ENCODE measurements at regions not wholly inside any gene's neighbourhood (a gene's known extent, or its start where the extent isn't known, plus 50 kb on each side); places are given as distances from the start of the nearest gene placed in this dataset.

DNA sequence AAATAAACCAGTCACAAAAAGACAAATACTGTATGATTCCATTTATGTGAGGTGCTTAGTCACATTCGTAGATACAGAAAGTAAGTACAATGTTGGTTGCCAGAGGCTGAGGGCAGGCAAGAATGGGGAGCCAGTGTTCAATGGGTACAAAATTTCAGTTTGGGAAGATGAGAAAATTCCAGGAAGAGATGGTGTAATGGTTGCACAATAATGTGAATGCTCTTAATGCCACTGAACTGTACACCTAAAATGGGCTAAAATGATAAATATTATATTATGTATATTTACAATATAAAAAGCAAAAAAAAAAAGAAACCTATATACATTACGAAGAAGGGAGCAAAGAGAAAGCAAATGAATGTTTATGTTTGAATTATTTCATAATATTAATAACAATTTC, 329.0 kb downstream of the C11orf87 start:
- no peak for DNase-seq

DNA sequence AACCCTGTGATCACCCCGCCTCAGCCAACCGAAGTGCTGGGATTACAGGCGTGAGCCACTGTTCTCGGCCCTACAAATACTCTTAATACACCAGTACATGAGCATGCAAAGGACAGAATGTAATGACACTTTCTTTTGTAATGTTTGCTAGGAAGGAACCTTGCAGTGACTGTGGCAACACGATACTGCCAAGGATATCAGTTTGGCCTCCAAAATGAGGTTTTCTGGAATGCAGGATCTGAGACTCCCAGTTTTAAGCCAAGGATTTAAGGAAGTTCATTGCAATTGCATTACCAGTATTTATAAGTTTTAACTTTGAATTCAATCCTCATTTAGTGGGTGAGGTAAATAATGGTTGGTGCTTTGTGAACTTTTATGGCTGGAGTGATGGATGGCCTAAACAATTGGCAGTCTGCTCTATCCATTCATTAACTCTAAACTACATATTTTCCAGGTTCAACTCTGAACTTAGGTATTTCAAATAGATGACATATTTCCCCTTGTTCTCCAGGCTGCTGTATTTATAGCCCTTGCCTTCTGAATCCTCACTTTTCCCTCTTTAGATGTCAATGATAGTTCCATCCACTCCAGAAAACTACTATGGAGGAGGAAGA, 330.3 kb downstream of the C11orf87 start:
- DNase-seq, result no peak

DNA sequence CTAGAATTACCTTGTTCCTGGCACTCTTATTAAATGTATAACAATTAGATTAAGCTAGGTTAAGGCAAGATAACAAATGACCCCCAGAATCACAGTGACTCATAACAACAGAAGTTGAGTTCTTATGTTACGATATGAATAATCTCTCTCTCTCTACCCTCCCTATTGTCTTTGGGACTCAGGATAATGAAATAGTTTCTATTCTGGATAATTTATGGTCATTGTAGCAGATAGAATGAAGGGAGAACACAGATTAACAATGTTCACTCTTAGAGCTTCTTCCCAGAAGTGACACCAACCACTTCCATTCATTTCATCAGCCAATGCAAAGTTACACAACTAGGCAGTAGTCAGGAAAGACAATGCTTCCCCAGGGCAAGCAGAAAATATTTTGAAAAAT, 334.5 kb downstream of the C11orf87 start:
- no peak for DNase-seq

DNA sequence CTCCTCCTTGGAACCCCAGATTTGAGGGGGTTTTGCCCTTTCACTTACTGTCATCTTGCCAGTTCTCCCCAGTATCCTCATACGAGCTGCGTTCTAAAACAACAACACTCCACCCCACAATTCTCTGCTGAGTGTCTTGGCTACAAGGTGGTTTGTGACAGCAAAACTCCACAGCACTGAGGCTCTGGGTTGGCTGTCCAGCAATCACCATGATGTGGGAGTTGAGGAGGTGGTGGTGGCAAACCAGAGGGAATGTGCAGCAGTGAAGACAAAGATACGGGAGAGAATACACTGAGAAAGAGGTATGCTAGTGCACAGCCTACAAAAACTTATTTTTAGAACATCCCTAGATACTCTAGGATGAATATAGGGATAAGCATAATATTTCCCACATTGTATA, 335.0 kb downstream of the C11orf87 start:
- no peak for DNase-seq

DNA sequence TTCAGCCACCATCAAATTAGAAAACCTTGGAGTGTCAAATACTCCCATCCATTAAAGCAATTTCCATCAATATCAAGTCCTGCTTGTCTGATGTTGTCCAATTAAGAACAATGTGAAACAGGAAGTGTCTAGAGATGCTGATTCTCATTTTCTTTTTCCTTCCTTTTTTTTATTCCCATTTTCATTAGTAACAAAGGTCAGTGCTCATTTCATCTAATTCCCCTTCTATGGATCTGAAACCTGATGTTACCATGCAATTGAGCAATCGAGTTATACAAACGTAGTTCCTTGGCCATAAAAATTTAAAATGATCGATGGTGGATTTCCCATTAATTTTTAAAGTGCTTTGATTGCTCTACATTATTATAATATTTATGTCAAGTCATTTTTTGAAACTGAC, 330.6 kb upstream of the ZC3H12C start:
- DNase-seq, result no peak

DNA sequence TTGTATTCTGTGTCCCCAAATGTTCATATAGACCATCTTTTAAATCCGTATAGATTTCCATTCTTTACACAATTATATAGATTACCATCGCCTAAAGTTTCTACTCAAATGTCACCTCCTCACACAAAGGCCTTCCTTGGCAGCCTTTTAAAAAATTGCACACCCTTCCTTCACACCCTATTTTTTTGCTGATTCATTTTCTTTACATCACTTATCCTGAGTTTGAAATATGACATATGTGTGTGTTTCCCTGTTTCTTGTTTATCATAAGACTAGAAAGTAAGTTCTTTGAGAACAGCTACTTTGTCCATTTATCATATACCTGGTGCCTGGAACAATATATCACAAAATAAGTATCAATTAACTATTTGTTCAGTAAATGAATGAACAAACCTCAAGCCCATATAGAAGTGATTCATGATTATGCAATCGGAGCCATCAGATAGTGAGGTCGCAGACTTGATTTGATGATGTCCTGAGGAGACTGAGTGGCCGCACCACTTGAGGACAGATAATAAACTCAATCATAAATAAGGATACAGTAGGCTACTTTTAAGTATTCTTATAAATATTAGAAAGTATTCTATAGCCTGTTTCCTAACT, 327.4 kb upstream of the ZC3H12C start:
- no peak for DNase-seq

DNA sequence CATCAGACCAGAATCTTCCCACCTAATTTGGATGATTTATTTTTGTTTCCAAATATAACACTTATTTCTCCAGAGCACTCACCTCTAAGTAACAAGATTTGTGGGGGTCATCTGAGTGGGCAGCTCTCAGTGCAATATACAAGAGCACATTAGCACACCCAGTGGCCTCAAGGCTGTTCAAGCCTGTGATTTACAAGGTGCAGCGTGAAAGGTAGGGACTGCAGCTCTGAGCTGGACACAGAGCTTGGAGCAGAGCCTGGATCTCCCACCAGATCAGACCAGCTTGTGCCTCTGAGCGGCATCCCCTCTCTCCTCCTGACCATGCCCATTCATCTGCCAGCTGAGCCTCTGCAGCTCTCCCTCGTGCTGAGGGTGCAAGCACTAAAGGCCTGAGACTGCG, 323.3 kb upstream of the ZC3H12C start:
- DNase-seq, result no peak

DNA sequence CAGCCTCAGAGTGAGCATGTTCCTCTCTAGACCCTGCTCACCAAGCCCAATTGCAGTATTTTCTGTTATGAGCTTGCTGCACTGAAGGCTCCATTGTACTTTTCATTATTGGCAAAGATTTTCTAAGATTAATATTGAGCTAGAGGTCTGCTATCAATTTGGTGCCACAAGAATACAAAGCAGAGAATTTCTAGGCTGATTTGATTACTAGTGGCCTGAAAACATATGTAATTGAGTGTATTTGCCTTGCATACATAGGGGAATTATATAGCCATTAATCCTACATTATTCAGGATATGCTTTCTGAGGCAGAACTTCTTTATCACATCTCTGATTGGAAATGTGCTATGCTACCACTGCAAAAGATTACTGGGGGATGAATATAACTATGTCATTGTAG, 322.9 kb upstream of the ZC3H12C start:
- no peak for DNase-seq

DNA sequence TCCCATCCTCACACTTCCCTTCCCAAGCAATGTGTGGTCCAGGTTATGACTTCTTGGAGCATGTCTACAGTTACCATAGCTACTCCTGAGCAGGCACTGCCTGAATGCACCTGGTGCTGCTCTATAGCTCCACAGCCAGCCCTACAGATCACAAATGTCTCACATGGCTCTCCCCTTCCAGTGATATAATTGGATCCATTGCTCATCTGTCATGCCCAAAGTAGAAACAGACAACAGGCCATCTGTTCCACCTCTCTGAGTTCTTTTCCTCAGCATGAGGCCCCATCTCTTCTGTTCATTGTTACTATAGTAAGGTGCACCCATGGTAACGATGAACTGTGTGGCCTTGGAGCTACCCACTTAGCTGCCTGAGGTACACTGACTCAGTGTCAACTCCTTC, 320.3 kb upstream of the ZC3H12C start:
- no peak for DNase-seq

DNA sequence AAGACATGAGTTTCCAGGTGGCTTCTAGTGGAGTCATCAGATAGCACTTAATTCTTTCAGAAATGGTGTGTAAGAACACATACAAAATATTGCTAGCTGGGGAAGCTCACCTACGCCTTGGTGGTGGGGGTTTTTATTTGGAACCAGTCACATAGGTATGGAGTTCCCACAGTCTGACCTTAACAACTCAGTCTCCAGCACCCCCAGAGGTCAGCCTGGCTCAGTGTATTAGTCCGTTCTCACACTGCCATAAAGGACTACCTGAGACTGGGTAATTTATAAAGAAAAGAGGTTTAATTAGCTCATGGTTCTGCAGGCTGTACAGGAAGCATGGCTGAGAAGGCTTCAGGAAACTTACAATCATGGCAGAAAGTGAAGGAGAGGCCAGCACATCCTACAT, 317.5 kb upstream of the ZC3H12C start:
- no peak for DNase-seq

DNA sequence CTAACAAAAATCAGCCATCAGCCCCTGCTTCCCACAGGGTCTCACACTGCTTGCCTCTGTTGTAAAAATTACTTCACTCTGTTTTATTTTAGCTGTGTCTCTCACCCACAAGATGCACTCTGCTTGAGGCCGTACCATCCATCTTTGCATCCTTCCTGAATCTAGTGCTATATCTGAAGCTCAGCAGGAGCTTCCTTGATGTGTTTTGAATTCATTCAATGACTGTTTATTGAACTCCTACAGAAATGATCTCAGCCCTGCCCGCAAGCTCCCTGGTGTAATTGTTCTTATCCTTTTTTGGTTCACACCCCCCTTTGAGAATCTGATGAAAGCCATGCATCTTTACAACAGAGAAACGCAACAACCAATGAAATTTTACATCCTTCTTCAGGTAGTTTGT, 310.2 kb upstream of the ZC3H12C start:
- DNase-seq, result no peak

DNA sequence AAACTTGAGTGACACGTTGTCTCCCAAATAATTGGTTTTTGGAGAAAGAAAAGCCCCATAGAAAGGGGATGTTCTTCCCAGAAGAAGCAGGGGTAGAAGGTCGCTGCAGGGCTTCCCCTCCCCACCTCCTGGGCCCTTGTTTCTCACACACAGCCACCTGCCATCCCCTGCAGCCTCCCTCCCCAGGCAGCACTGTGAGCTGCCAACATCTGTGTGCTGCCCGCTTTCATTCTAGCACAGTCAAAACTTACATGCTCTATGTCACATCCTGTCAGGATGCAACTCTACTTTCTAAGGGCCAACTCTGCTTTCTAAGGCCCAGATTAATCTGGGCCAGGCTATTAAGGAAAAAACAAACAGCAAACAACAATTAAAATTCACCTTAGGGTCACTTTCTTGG, 309.4 kb upstream of the ZC3H12C start:
- no peak for DNase-seq

DNA sequence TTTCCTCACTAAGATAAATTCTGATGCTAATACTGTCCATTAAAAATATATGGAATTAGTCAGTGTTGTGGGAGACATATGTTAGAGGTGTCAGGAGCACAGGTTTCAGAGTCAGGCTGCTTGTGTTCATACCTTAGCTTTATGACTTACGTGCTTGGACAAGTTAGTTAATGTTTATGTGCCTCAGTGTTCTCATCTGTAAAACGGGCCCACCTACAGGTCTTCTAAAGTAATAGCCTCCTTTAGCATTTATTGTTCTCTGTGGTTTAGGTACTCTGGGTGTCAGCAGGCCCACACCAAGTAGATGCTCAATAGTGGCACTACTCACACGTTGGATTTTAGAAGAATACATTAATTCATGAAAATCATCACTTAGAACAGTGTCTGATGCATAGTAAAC, 308.7 kb upstream of the ZC3H12C start:
- no peak for DNase-seq

DNA sequence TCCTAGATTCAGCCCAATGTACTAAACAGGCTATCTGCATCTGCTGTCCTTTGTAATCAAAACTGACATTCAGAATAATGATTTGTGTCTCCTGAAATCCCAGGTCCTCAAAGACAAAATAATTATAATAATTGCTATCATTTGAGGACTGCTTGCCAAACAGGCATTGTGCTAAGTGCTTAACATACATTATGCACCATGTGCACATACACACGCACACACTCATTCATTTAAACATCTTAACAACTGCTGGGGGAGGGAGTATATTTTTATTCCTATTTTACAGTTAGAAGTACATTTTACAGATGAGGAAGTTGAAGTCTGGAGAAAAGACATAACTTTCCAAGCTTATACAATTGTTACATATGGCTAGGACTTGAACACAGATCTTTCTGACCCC, 308.0 kb upstream of the ZC3H12C start:
- no peak for DNase-seq

DNA sequence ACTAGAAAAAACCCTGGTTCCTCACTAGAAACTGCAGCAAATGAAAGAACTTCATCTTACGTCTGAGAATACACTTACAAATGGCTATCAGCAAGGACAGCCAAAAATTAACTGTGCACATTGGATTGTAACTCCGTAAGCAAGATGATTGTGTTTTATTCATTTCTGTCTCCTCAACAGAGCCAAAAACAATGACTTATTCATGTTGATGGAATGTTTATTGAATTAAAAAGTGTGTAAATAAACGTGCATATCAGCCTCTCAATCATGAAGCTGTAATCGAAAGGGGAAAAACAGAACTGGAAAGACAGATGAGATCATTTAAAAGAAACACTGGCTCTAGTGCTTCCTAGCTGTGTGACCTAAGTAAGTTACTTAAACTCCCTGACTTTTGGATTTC, 307.5 kb upstream of the ZC3H12C start:
- DNase-seq, result no peak

DNA sequence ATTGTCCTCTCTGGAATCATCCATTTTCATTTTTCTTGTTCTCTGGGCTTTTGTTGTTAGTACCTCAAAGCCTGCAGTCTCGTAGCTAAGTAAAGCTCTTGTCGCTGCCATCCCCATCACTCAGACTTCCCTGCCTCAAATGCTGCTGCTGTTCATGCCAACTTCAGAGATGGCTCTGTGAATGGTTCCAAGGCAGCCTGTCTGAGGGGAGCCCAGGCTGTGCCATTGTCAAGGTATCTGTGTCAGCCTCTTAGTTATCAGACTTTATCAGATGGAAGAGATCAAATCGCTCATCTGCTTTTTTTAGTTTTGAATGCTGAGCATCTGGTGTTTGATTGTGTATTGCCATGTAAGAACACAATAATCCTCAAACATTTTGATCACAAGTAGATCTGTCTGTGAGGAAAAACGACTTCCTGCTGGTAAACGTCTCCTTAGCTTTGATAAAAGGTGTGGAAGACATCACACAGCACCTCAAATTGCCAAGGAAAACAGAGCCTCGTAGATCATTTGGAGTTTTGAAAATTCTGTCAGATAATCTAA, 304.2 kb upstream of the ZC3H12C start:
- no peak for DNase-seq

DNA sequence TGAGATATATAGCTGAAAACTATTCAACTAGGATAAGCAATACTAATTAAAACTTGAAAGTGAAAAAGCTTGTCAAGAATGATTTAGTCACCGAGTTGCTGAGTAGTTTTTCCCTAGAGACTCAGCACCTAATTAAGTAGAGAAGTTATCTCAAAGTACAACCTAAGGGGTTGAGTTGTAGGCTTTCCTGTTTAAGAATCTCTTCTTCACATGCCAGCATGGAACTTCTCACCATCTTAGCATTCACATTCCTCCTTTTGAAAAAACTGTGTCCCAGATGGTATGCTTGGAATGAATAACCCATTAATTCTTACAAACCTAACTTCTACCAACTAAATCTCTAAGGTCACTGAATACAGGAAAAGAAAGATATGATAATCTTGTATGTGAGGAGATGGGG, 303.3 kb upstream of the ZC3H12C start:
- no peak for DNase-seq

DNA sequence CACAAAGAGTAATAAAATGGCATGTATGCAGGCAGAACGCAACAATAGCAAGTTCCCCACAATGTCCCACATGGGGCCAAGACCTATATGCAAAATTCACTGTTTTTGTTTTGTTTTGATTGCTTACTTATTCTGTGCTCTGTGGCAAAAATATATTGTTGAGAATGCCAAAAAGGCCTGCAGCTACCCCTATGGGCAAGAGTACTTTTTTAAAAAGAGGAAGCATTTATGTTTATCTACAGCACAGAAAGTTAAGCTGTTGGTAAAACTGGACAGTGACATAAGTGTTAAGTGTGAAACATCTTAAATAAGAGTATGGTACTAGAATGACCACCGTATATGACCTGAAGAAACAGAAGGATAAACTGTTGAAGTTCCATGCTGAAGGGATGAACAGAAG, 301.9 kb upstream of the ZC3H12C start:
- no peak for DNase-seq

DNA sequence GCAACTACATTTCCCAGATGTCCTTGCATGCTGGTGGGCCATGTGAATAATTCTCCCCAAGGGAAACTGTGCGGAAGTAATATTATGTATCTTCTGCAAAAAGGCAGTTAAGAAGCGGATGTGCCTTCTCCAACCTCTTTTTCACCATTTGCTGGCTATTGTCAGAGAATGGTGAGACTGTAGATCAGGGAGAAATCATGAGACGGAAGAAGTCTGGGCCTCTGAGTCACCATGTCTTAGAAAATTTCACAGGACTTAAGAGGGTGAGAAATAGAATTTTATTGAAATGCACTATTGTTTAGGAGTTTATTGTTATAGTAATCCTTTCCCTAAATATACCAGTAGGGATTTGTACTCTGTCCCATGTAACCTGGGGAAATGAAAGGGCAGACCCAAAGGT, 298.7 kb upstream of the ZC3H12C start:
- DNase-seq, result no peak

DNA sequence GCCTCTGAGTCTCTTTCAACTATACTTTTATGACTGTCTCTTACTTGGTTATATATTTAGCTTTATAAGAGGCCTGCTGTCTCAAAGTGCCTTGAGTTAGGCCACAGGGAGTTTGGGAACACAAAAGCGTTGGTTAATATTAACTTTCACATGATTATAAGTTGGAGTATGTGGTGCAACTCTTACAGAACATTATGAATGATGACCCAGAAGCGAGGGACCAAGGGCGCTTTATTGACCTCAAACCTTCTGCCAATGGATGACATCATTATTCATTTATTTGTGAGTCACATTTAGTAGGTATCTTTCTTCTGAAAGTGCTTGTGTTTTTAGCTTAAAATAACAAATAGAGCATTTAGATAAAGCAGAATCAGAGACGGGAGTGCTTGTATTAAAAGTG, 298.0 kb upstream of the ZC3H12C start:
- DNase-seq, result no peak

DNA sequence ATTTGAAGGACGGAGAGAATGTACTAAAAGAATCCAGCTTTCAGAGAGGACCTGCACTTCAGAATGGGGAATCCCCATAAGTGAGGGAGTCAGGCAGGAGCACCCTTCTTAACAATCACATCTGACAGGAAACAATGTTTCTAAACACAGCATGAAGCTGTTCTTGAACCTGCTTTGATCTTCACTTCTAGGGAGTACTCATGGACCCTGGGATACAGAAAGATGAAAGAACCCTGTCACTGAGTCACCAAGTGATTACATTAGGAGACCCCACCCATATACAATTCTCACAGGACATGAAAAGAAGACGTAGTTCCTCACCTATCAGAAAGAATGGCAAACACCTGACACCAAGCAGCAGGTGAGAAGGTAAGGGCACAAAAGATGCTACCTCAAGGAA, 296.9 kb upstream of the ZC3H12C start:
- no peak for DNase-seq

DNA sequence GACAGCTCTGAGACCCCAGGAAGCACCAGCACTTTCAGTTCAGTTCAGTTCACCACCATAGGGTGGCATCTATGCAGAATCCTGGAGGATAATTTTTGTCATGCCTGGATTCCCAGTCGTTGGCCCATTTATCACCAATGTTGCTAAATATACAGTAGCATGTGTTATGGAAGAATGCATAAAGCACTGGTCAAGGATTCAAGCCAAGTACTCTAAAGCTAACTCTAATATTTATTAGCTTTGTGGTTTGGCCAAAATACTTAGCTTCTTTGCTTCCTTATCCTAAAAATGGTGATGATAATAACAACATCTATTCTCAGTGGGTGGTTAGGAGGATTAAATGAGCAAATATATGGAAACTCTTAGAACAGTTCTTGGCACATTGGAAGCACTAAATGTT, 294.7 kb upstream of the ZC3H12C start:
- DNase-seq, result no peak

DNA sequence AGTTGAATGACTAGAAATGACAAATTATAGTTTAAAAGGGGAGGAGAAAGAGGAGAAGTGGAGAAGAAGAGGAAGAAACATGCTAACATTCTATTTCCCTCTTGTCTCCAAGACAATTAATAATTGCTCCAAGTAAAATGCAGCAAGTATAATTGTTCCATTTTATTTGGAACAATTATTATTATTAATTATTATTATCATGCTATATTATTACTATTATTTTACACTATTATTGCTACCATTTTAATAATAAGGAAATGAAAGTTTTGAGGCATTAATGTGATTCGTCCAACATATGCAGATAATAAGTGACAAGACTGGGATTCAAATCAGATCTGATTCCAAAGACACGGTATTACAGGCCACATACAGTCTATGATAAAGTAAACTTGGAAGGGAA, 293.6 kb upstream of the ZC3H12C start:
- no peak for DNase-seq

DNA sequence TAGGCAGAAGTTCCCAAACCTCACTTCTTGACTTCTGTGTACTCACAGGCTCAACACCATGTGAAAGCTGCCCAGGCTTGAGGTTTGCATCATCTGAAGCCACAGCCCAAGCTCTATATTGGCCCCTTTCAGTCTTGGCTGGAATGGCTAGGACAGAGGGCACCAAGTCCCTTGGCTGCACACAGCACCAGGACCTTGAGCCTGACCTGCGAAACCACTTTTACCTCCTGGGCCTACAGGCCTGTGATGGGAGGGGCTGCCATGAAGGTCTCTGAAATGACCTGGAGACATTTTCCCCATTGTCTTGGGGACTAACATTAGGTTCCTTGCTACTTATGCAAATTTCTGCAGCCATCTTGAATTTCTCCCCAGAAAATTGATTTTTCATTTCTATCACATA, 288.3 kb upstream of the ZC3H12C start:
- no peak for DNase-seq

DNA sequence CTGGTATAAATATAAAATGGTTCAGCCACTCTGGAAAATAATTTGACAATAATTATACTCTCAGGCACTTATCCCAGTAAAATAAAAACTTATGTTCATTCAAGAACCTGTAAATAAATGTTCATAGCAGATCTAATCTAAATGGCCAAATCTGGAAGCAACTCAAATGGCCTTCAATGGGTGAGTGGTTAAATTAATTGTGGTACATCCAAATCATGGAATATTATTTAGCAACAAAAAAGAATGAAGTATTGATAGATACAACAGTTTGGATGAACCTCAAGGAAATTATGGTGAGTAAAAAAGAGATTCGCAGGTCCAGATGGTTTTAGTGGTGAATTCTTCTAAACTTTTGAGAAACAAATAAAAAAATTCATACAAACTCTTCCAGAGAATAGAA, 287.0 kb upstream of the ZC3H12C start:
- DNase-seq, result no peak

Measured in activated CD4-positive, alpha-beta T cell treated with anti-CD3 and anti-CD28 coated beads, Interleukin-2, amount 50 U/mL, for 4 hours (primary cell).